HG02943 (cell line): ENCODE measurements at regions not wholly inside any gene's neighbourhood (a gene's known extent, or its start where the extent isn't known, plus 50 kb on each side); places are given as distances from the start of the nearest gene placed in this dataset.

Experiments
- ATAC-seq: cut with Tn5 transposase; IDR thresholded peaks from one replicate; pipeline ENCODE4 v1.9.1; 2021; ENCODE audit warnings: mild to moderate bottlenecking, low read depth, moderate library complexity; ENCODE audit not compliant: unreplicated experiment

DNA sequence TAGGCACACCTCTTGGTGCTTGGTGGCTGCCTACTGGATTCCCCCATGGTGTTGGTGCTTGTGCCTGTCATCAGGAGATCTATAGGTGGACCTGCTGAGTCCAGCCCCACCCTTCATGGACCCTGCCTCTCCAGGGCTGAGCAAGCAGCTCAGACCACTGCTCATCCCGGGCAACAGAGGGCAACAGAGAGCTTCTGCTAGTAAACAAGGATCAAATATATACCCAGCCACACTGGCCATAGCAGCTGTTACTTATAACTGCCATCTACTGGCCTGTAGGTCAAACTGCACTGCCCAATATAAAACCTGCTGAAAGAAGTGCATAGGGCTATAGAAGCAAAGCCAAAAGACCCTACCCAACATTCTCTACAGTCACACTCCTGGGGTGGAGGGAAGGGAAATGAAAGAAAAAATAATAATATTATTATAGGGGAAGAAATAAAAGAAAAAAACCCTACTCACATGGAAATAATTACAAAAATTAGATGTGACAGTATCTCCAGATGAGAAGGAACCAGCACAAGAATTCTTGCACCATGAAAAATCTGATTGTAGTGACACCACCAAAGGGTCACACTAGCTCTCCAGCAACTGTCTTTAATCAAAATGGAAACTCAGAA, 54.9 kb upstream of the ZNF800 start:
- peak; percentile 100 for ATAC-seq

DNA sequence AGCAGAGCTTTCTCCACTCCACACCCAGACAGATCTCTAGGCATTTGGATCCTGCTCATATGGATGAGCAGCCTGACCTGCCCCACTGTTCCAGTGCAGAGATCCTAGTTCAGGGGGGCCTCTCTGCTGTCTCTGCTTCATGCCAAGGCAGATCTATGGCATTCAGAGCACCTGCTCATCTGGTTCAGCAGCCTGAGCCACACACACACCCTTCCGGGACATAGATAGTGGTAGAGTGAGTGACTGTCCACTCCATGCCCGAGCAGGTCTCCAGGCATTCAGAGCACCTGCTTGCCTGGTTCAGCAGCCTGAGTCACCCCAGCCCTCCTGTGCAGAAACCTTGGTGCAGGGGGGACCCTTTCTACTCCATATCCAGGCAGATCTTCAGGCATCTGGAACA, 54.3 kb upstream of the ZNF800 start:
- ATAC-seq = no peak
